ENCODE measurements at regions not wholly inside any gene's neighbourhood (a gene's known extent, or its start where the extent isn't known, plus 50 kb on each side); places are given as distances from the start of the nearest gene placed in this dataset.

DNA sequence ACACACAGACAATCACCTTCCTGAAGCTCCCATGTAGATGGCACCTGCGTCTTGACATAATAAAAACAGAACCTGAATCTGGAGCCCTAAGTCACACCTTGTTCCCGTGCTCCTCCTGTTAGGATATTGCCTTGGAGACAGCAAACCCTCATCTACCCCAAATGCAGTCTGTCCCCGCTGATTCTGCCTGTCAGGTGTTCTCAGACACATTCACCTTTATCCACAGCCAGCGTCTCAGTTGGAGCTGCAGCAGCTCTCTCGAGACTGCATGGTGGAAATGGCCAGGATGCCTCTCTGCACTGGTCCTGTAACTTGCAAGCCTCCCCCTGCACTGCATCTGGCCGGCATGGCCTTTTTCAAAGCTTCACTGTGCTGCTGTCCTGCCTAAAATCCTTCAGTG is 218.0 kb upstream of the ZNF32 start:
- DNase-seq = no peak
- Mint-ChIP-seq H3K27me3 (ENCODE audit: unreplicated experiment) (peaks cover 18% of the 10 kb centered on the region), H3K27ac (ENCODE audit: unreplicated experiment) (no peak overlapping the region), H3K9me3 (ENCODE audit: low read depth, unreplicated experiment) (peaks cover 2% of the 10 kb centered on the region), H3K4me3 (ENCODE audit: low read depth, unreplicated experiment) (no peak overlapping the region), H3K4me1 (ENCODE audit: low read depth, unreplicated experiment) (peaks cover 7% of the 10 kb centered on the region), H3K36me3 (ENCODE audit: insufficient read depth, unreplicated experiment) (no peaks in the 10 kb centered on the region)
- TF ChIP-seq, protein P1, sequence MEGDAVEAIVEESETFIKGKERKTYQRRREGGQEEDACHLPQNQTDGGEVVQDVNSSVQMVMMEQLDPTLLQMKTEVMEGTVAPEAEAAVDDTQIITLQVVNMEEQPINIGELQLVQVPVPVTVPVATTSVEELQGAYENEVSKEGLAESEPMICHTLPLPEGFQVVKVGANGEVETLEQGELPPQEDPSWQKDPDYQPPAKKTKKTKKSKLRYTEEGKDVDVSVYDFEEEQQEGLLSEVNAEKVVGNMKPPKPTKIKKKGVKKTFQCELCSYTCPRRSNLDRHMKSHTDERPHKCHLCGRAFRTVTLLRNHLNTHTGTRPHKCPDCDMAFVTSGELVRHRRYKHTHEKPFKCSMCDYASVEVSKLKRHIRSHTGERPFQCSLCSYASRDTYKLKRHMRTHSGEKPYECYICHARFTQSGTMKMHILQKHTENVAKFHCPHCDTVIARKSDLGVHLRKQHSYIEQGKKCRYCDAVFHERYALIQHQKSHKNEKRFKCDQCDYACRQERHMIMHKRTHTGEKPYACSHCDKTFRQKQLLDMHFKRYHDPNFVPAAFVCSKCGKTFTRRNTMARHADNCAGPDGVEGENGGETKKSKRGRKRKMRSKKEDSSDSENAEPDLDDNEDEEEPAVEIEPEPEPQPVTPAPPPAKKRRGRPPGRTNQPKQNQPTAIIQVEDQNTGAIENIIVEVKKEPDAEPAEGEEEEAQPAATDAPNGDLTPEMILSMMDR (IDR thresholded peaks at IDR 0.05; ENCODE audit: unreplicated experiment) = no peak
- intact Hi-C loops (cut with micrococcal nuclease; ENCODE audit: unreplicated experiment) = loop anchor here (10.0 kb wide), 1 partner anchor 998 kb away; no protein-coding TSS in a partner anchor
- BruUV-seq (replicated peaks) = no TSS peak
- CTCF ChIA-PET = no interaction called here

- no TSS peak for BruUV-seq (replicated peaks)
- CTCF ChIA-PET = no interaction called here
- peaks cover 18% of the 10 kb centered on the region for H3K27me3 Mint-ChIP-seq (ENCODE audit: unreplicated experiment)
- no peak overlapping the region for H3K27ac Mint-ChIP-seq (ENCODE audit: unreplicated experiment)
- H3K4me3 Mint-ChIP-seq (ENCODE audit: low read depth, unreplicated experiment) = no peak overlapping the region
- TF ChIP-seq, protein P1 (IDR thresholded peaks at IDR 0.05; ENCODE audit: unreplicated experiment) = no peak
- H3K4me1 Mint-ChIP-seq (ENCODE audit: low read depth, unreplicated experiment) = peaks cover 7% of the 10 kb centered on the region
- H3K36me3 Mint-ChIP-seq (ENCODE audit: insufficient read depth, unreplicated experiment) = no peaks in the 10 kb centered on the region
- H3K9me3 Mint-ChIP-seq (ENCODE audit: low read depth, unreplicated experiment) = peaks cover 2% of the 10 kb centered on the region
- intact Hi-C loops (cut with micrococcal nuclease; ENCODE audit: unreplicated experiment) = loop anchor here (10.0 kb wide), 1 partner anchor 999 kb away; no protein-coding TSS in a partner anchor
- no peak for DNase-seq
Observed at GRCh38 chr10:43865265-43866135, 216.8 kb upstream of the ZNF32 start.

- CTCF ChIA-PET = no interaction called here
- peaks cover 7% of the 10 kb centered on the region for H3K4me1 Mint-ChIP-seq (ENCODE audit: low read depth, unreplicated experiment)
- peaks cover 18% of the 10 kb centered on the region for H3K27me3 Mint-ChIP-seq (ENCODE audit: unreplicated experiment)
- no peak overlapping the region for H3K4me3 Mint-ChIP-seq (ENCODE audit: low read depth, unreplicated experiment)
- TF ChIP-seq, protein P1 (IDR thresholded peaks at IDR 0.05; ENCODE audit: unreplicated experiment) = no peak
- intact Hi-C loops (cut with micrococcal nuclease; ENCODE audit: unreplicated experiment) = loop anchor here (10.0 kb wide), 1 partner anchor 1000 kb away; no protein-coding TSS in a partner anchor
- peaks cover 2% of the 10 kb centered on the region for H3K9me3 Mint-ChIP-seq (ENCODE audit: low read depth, unreplicated experiment)
- no peak overlapping the region for H3K27ac Mint-ChIP-seq (ENCODE audit: unreplicated experiment)
- BruUV-seq (replicated peaks) = no TSS peak
- H3K36me3 Mint-ChIP-seq (ENCODE audit: insufficient read depth, unreplicated experiment) = no peaks in the 10 kb centered on the region
- DNase-seq = no peak
Observed at GRCh38 chr10:43864656-43865055, 216.0 kb upstream of the ZNF32 start.

DNA sequence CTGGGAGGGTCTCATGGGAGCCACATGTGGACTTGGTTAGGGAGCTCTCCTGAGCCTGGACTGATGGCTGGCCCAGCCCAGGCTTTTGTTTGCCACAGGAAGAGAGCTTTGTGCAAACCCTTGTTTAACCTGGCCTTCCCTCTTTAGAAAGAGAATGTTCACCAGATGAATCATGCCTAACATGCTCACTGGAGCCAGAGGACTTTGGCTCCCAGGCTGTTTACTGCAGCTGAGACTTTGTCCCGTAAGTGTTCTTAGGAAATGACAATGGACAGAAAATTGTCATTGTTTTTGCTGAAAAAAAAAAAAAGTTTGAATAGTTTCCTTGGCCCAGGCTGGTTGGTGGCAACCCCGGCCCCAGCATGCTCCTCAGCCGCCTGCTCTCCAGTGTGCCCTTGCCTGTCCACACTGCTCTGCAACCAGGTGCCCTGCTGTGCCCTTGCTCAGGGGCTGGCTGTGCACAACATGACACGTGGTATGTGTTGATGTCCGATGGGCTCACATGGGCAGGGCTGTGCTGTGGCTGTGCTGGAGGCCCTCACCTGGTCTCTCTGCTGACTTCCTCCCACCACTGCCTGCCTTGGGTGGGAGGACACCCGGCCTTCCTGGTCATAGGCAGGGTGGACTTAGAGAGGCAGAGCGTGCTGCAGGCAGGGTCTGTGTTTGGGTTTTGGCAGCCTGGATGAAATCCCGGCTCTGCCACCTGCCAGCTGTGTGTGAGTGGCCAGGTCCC is 215.3 kb upstream of the ZNF32 start:
- no TSS peak for BruUV-seq (replicated peaks)
- CTCF ChIA-PET = interaction anchor here (0.7 kb wide), 2 partner anchors 33 to 1009 kb away, joined by 3 read pairs; no protein-coding TSS in a partner anchor
- peaks cover 7% of the 10 kb centered on the region for H3K4me1 Mint-ChIP-seq (ENCODE audit: low read depth, unreplicated experiment)
- no peak overlapping the region for H3K27ac Mint-ChIP-seq (ENCODE audit: unreplicated experiment)
- peaks cover 2% of the 10 kb centered on the region for H3K9me3 Mint-ChIP-seq (ENCODE audit: low read depth, unreplicated experiment)
- TF ChIP-seq, protein P1 (IDR thresholded peaks at IDR 0.05; ENCODE audit: unreplicated experiment) = no peak
- intact Hi-C loops (cut with micrococcal nuclease; ENCODE audit: unreplicated experiment) = loop anchor here (10.0 kb wide), 1 partner anchor 1001 kb away; no protein-coding TSS in a partner anchor
- H3K4me3 Mint-ChIP-seq (ENCODE audit: low read depth, unreplicated experiment) = no peak overlapping the region
- peak; percentile 13 for DNase-seq
- H3K27me3 Mint-ChIP-seq (ENCODE audit: unreplicated experiment) = peaks cover 18% of the 10 kb centered on the region
- no peaks in the 10 kb centered on the region for H3K36me3 Mint-ChIP-seq (ENCODE audit: insufficient read depth, unreplicated experiment)

Measured in Calu3 (cell line).